SK-N-SH (cell line): ENCODE measurements at regions not wholly inside any gene's neighbourhood (a gene's known extent, or its start where the extent isn't known, plus 50 kb on each side); places are given as distances from the start of the nearest gene placed in this dataset.

Experiments used
- CTCF ChIA-PET: fragments of 300-600, 350-600 bp; formaldehyde crosslinking; extraction: SDS; loops from one replicate; lab custom pipeline; 2021; lab: Yijun Ruan, JAX
- POLR2A ChIA-PET: fragments of 350-600 bp; sonication (Branson Sonifier 250); formaldehyde crosslinking; extraction: SDS; loops from one replicate; lab custom pipeline; 2020; ENCODE audit warnings: antibody characterized with exemption, inconsistent platforms; lab: Yijun Ruan, JAX
- DNase-seq: peaks from one replicate; pipeline ENCODE4 v3.0.0; 2012
- H2AFZ ChIP-seq: fragments of 200-600 bp; sonication (generic); 2 replicates; pipeline ENCODE4 v1.8.1; 2016; ENCODE audit warnings: antibody characterized with exemption, mild to moderate bottlenecking, low read depth
- H3F3A ChIP-seq: fragments of 200-600 bp; sonication (generic); replicated peaks from 2 replicates; pipeline ENCODE3; 2016; ENCODE audit warnings: antibody characterized with exemption, mild to moderate bottlenecking; ENCODE audit not compliant: insufficient read depth
- H3K27ac ChIP-seq, 2 experiments: fragments of 200-500 bp in 1 of 2; fragments of 200-600 bp in 1 of 2; sonication (Bioruptor generic) in 1 of 2; sonication (generic), shearing (Covaris generic) in 1 of 2; 2 replicates each; pipeline versions ENCODE4 v1.5.1 to v1.6.1; 2014 to 2016; ENCODE audit warnings: low read depth in 2 of 2, inconsistent platforms in 1 of 2, low read length in 1 of 2, mild to moderate bottlenecking in 1 of 2, mixed read lengths in 1 of 2
- H3K27me3 ChIP-seq: fragments of 200-600 bp; sonication (generic), shearing (Covaris generic); 2 replicates; pipeline ENCODE4 v1.6.1; 2016; ENCODE audit warnings: mixed run types; ENCODE audit not compliant: insufficient read depth
- H3K36me3 ChIP-seq, 2 experiments: fragments of 200-500 bp in 1 of 2; fragments of 200-600 bp in 1 of 2; sonication (Bioruptor generic) in 1 of 2; sonication (generic) in 1 of 2; replicated peaks in 1 of 2; 2 replicates each; pipeline versions ENCODE3 to v1.5.1; 2014 to 2016; ENCODE audit warnings: low read length in 1 of 2, mild to moderate bottlenecking in 1 of 2; ENCODE audit not compliant: insufficient read depth in 2 of 2, control insufficient read depth in 1 of 2
- H3K4me1 ChIP-seq, 2 experiments: fragments of 200-500 bp in 1 of 2; fragments of 200-600 bp in 1 of 2; sonication (Bioruptor generic) in 1 of 2; sonication (generic), shearing (Covaris generic) in 1 of 2; 2 replicates each; pipeline versions ENCODE4 v1.5.1 to v1.6.1; 2014 to 2016; ENCODE audit warnings: low read depth in 1 of 2, low read length in 1 of 2, mixed run types in 1 of 2; ENCODE audit not compliant: insufficient read depth in 2 of 2, control insufficient read depth in 1 of 2
- H3K4me2 ChIP-seq: fragments of 200-600 bp; sonication (generic), shearing (Covaris generic); 2 replicates; pipeline ENCODE4 v1.6.1; 2017; ENCODE audit warnings: mixed run types
- H3K4me3 ChIP-seq, 2 experiments: fragments of 200-500 bp in 1 of 2; fragments of 200-600 bp in 1 of 2; sonication (Bioruptor generic) in 1 of 2; sonication (generic), shearing (Covaris generic) in 1 of 2; 2 replicates each; pipeline versions ENCODE4 v1.5.1 to v1.8.1; 2014 to 2016; ENCODE audit warnings: low read depth in 2 of 2, inconsistent platforms in 1 of 2, low read length in 1 of 2, mild to moderate bottlenecking in 1 of 2, mixed read lengths in 1 of 2, moderate library complexity in 1 of 2
- H3K79me2 ChIP-seq: fragments of 200-600 bp; sonication (generic); 2 replicates; pipeline ENCODE4 v1.8.1; 2017; ENCODE audit warnings: mild to moderate bottlenecking; ENCODE audit not compliant: insufficient read depth
- H3K9ac ChIP-seq: fragments of 200-600 bp; sonication (generic); 2 replicates; pipeline ENCODE4 v1.6.1; 2017; ENCODE audit warnings: mixed run types
- H3K9me2 ChIP-seq: fragments of 200-600 bp; sonication (generic); 2 replicates; pipeline ENCODE4 v1.6.1; 2017; ENCODE audit warnings: mixed run types
- H3K9me3 ChIP-seq: fragments of 200-600 bp; sonication (generic); 2 replicates; pipeline ENCODE4 v1.6.1; 2017; ENCODE audit warnings: mixed run types, mild to moderate bottlenecking, moderate library complexity
- H4K20me1 ChIP-seq: fragments of 200-600 bp; sonication (generic); 2 replicates; pipeline ENCODE4 v1.6.1; 2017; ENCODE audit warnings: mild to moderate bottlenecking, mixed run types; ENCODE audit not compliant: insufficient read depth
- CHD2 ChIP-seq: fragments of 150-350 bp; IDR thresholded peaks from 2 replicates; pipeline ENCODE4 v1.6.1; 2018; ENCODE audit warnings: low read length; ENCODE audit not compliant: partially characterized antibody
- EP300 ChIP-seq, 2 experiments: IDR thresholded peaks; 2 replicates each; pipeline versions ENCODE4 v1.4.0 to v1.6.1; 2012; ENCODE audit warnings: borderline replicate concordance in 1 of 2, low read depth in 1 of 2, low read length in 1 of 2
- FOSL2 ChIP-seq: IDR thresholded peaks from 2 replicates; pipeline ENCODE4 v1.4.0; 2012; ENCODE audit warnings: low read depth, mild to moderate bottlenecking, moderate library complexity, borderline replicate concordance
- FOXM1 ChIP-seq: IDR thresholded peaks from 2 replicates; pipeline ENCODE4 v1.4.0; 2012; ENCODE audit warnings: low read depth, mild to moderate bottlenecking
- GABPA ChIP-seq: IDR thresholded peaks from 2 replicates; pipeline ENCODE4 v1.4.0; 2012; ENCODE audit warnings: low read depth, mild to moderate bottlenecking
- MEF2A ChIP-seq: IDR thresholded peaks from 2 replicates; pipeline ENCODE4 v1.4.0; 2012; ENCODE audit warnings: low read depth, borderline replicate concordance
- MXI1 ChIP-seq: IDR thresholded peaks from 2 replicates; pipeline ENCODE4 v1.6.1; 2012; ENCODE audit warnings: mild to moderate bottlenecking, low read depth, low read length, improper control_type of control experiment
- REST ChIP-seq: IDR thresholded peaks from 2 replicates; pipeline ENCODE4 v1.6.1; 2012; ENCODE audit warnings: mild to moderate bottlenecking, low read depth, low read length, moderate library complexity
- RFX5 ChIP-seq: IDR thresholded peaks from 2 replicates; pipeline ENCODE4 v1.6.1; 2012; ENCODE audit warnings: mild to moderate bottlenecking, improper control_type of control experiment, low read length
- SMC3 ChIP-seq: IDR thresholded peaks from 2 replicates; pipeline ENCODE4 v1.6.1; 2012; ENCODE audit warnings: low read depth, low read length, improper control_type of control experiment
- TAF1 ChIP-seq: IDR thresholded peaks from 2 replicates; pipeline ENCODE4 v1.6.1; 2012; ENCODE audit warnings: low read depth, mild to moderate bottlenecking, low read length, moderate library complexity, borderline replicate concordance
- TCF12 ChIP-seq: IDR thresholded peaks from 2 replicates; pipeline ENCODE4 v1.4.0; 2012
- YY1 ChIP-seq: IDR thresholded peaks from 2 replicates; pipeline ENCODE4 v1.4.0; 2012; ENCODE audit warnings: low read depth, mild to moderate bottlenecking
- WGBS: methylation state at CpG from one replicate; pipeline ENCODE4 v1.1.6; 2017; ENCODE audit warnings: low lambda C conversion rate; 5-methylcytosine and 5-hydroxymethylcytosine counted together
- TF ChIP-seq, protein P1 (sequence below): IDR thresholded peaks from 2 replicates; pipeline ENCODE4 v1.4.0; 2012; ENCODE audit warnings: low read depth, borderline replicate concordance

DNA sequence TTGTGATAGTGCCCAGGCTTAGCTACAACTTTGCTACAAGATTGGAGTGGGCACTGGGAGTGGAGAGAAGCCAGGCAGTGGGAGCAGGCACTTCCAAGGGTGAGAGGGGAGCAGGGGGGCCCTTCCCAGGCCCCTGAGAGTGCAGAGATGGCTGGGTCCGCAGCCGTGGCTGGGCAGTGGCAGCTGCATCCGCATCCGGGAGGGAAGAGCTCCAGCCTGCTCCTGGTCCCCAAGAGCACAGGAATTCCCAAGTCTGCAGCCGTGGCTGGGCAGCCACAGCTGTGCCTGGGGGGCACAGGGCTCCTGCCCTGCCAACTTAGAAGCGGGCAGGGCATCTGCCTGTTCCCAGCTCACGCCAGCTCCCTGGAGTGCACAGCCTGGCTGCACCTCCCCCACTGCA, 124.1 kb upstream of the POM121L12 start (continued):
- no peak for TF ChIP-seq TAF1
- no peak for TF ChIP-seq SMC3

DNA sequence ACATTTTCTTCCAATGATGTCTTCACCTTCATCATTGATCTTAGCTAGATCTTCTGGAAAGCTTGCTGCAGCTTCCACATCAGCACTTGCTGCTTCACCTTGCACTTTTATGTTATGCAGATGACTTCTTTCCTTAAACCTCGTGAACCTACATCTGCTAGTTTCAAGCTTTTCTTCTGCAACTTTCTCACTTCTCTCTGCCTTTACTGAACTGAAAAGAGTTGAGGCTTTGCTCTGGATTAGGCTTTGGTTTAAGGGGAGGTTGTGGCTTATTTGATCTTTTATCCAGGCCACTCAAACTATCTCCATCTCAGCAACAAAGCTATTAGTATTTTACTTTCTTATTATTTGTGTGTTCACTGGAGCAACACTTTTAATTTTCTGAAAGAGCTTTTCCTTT, 125.5 kb upstream of the POM121L12 start:
- Histone ChIP-seq H2AFZ (no peak overlapping the region), H3K9me3 (0 out of 2 replicates have a peak, but pooled peaks cover 5% of the 10 kb centered on the region), H3F3A (no peaks in the 10 kb centered on the region), H3K27ac (no peak overlapping the region), H3K36me3 (no peaks in the 10 kb centered on the region), H3K4me2 (no peak overlapping the region), H3K79me2 (no peaks in the 10 kb centered on the region), H3K27me3 (no peaks in the 10 kb centered on the region), H3K9ac (no peak overlapping the region), H3K9me2 (no peaks in the 10 kb centered on the region), H4K20me1 (no peaks in the 10 kb centered on the region), H3K4me1 (no peaks in the 10 kb centered on the region; a peak in 1 of 4 replicates), H3K4me3 (no peak overlapping the region)
- ChIA-PET POLR2A (no interaction called here), CTCF (interaction anchor here (1.6 kb wide), 1 partner anchor 9 kb away, joined by 5 read pairs; no protein-coding TSS in a partner anchor)
- no peak for TF ChIP-seq GABPA
- TF ChIP-seq CHD2: no peak
- TF ChIP-seq FOSL2: no peak
- no peak for TF ChIP-seq MXI1
- TF ChIP-seq MEF2A: no peak
- TF ChIP-seq FOXM1: no peak
- no peak for TF ChIP-seq SMC3
- TF ChIP-seq RFX5: no peak
- no peak for TF ChIP-seq EP300 (IDR thresholded peaks at IDR 0.05; ENCODE audit: borderline replicate concordance in 1 of 2, low read depth in 1 of 2, low read length in 1 of 2)
- no peak for TF ChIP-seq TCF12
- no peak for TF ChIP-seq TAF1
- no peak for TF ChIP-seq REST
- TF ChIP-seq YY1: no peak
- TF ChIP-seq, protein P1, sequence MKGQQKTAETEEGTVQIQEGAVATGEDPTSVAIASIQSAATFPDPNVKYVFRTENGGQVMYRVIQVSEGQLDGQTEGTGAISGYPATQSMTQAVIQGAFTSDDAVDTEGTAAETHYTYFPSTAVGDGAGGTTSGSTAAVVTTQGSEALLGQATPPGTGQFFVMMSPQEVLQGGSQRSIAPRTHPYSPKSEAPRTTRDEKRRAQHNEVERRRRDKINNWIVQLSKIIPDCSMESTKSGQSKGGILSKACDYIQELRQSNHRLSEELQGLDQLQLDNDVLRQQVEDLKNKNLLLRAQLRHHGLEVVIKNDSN: no peak
- WGBS: 16% methylated on average over 1 of the region's 1 CpG
- DNase-seq: no peak
